GM12864 (cell line): ENCODE measurements at regions not wholly inside any gene's neighbourhood (a gene's known extent, or its start where the extent isn't known, plus 50 kb on each side); places are given as distances from the start of the nearest gene placed in this dataset.

Experiments
- DNase-seq: peaks from one replicate; pipeline ENCODE4 v3.0.0-alpha.2; 2011; ENCODE audit warnings: low read depth
- H3K4me3 ChIP-seq: 2 replicates; pipeline ENCODE4 v1.5.1; 2011; ENCODE audit warnings: mild to moderate bottlenecking, low read depth, low read length, control low read depth
- CTCF ChIP-seq: IDR thresholded peaks from 2 replicates; pipeline ENCODE4 v1.5.1; 2011; ENCODE audit warnings: low read depth, mild to moderate bottlenecking, moderate library complexity, low read length, control low read depth, inconsistent platforms; ENCODE audit errors: missing control alignments

- no peak overlapping the region for H3K4me3 ChIP-seq
- DNase-seq = no peak
- no peak for TF ChIP-seq CTCF
Measured at GRCh38 chr14:85413836-85414526, 116.0 kb upstream of the FLRT2 start.

- DNase-seq = no peak
- no peak overlapping the region for H3K4me3 ChIP-seq
- TF ChIP-seq CTCF = no peak
Measured at GRCh38 chr14:85415015-85415712, 114.8 kb upstream of the FLRT2 start.

GRCh38 chr14:85416771-85417170 is 113.2 kb upstream of the FLRT2 start:
- DNase-seq = no peak
- no peak for TF ChIP-seq CTCF
- H3K4me3 ChIP-seq = no peak overlapping the region

GRCh38 chr14:85417396-85417795 is 112.5 kb upstream of the FLRT2 start:
- DNase-seq = no peak
- H3K4me3 ChIP-seq = no peak overlapping the region
- no peak for TF ChIP-seq CTCF

GRCh38 chr14:85418721-85419120 is 111.2 kb upstream of the FLRT2 start:
- TF ChIP-seq CTCF = no peak
- no peak for DNase-seq
- no peak overlapping the region for H3K4me3 ChIP-seq

- H3K4me3 ChIP-seq = no peak overlapping the region
- DNase-seq = no peak
- TF ChIP-seq CTCF = no peak
Measured at GRCh38 chr14:85420278-85420677, 109.7 kb upstream of the FLRT2 start.

- DNase-seq = no peak
- no peak for TF ChIP-seq CTCF
Measured at GRCh38 chr14:85420707-85421106, 109.2 kb upstream of the FLRT2 start.

More at GRCh38 chr14:85420707-85421106, 109.2 kb upstream of the FLRT2 start:
- no peak overlapping the region for H3K4me3 ChIP-seq
